ENCODE measurements at regions not wholly inside any gene's neighbourhood (a gene's known extent, or its start where the extent isn't known, plus 50 kb on each side); places are given as distances from the start of the nearest gene placed in this dataset.

- H3K4me3 Mint-ChIP-seq: no peak overlapping the region
- peaks cover 9% of the 10 kb centered on the region for H3K27me3 Mint-ChIP-seq (ENCODE audit: low read depth, poor library complexity)
- TF ChIP-seq, protein P1, sequence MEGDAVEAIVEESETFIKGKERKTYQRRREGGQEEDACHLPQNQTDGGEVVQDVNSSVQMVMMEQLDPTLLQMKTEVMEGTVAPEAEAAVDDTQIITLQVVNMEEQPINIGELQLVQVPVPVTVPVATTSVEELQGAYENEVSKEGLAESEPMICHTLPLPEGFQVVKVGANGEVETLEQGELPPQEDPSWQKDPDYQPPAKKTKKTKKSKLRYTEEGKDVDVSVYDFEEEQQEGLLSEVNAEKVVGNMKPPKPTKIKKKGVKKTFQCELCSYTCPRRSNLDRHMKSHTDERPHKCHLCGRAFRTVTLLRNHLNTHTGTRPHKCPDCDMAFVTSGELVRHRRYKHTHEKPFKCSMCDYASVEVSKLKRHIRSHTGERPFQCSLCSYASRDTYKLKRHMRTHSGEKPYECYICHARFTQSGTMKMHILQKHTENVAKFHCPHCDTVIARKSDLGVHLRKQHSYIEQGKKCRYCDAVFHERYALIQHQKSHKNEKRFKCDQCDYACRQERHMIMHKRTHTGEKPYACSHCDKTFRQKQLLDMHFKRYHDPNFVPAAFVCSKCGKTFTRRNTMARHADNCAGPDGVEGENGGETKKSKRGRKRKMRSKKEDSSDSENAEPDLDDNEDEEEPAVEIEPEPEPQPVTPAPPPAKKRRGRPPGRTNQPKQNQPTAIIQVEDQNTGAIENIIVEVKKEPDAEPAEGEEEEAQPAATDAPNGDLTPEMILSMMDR (IDR thresholded peaks at IDR 0.05): no peak
- no peak for DNase-seq
- no peaks in the 10 kb centered on the region for H3K9me3 Mint-ChIP-seq
- H3K27ac Mint-ChIP-seq: no peak overlapping the region
- no peaks in the 10 kb centered on the region for H3K36me3 Mint-ChIP-seq (ENCODE audit: low read depth)
- no peaks in the 10 kb centered on the region for H3K4me1 Mint-ChIP-seq
Measured at GRCh38 chr12:91333966-91334365, 151.3 kb upstream of the DCN start.

- peaks cover 9% of the 10 kb centered on the region for H3K27me3 Mint-ChIP-seq (ENCODE audit: low read depth, poor library complexity)
- no peak overlapping the region for H3K27ac Mint-ChIP-seq
- DNase-seq: no peak
- no peaks in the 10 kb centered on the region for H3K4me1 Mint-ChIP-seq
- TF ChIP-seq, protein P1 (IDR thresholded peaks at IDR 0.05): no peak
- no peaks in the 10 kb centered on the region for H3K9me3 Mint-ChIP-seq
- H3K4me3 Mint-ChIP-seq: no peak overlapping the region
- no peaks in the 10 kb centered on the region for H3K36me3 Mint-ChIP-seq (ENCODE audit: low read depth)
Measured at GRCh38 chr12:91332302-91332701, 149.7 kb upstream of the DCN start.

- Mint-ChIP-seq H3K27ac (no peak overlapping the region), H3K9me3 (no peaks in the 10 kb centered on the region), H3K27me3 (ENCODE audit: low read depth, poor library complexity) (peaks cover 9% of the 10 kb centered on the region), H3K36me3 (ENCODE audit: low read depth) (no peaks in the 10 kb centered on the region), H3K4me1 (no peaks in the 10 kb centered on the region), H3K4me3 (no peak overlapping the region)
- no peak for DNase-seq
- TF ChIP-seq, protein P1 (IDR thresholded peaks at IDR 0.05): no peak
Measured at GRCh38 chr12:91331371-91331770, 148.8 kb upstream of the DCN start.

DNA sequence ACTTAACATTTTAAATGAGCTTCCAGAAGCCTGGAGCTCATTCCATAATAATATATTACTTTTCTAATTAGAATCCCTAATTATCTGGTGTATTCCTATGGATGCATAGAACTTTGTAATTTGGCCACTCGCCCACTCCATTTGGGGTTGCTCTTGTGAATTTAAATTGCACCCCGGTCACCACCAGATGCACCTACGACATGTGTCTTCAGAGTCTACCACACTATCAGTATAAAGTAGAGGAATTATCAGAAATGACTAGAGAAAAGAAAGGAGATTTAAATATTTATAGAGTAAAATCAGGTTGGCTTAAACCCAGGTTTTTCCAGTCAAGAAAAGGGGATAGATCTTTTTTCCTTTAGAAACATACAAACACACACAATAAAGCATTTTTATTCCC, 145.8 kb upstream of the DCN start:
- TF ChIP-seq, protein P1 (IDR thresholded peaks at IDR 0.05): no peak
- DNase-seq: no peak
- Mint-ChIP-seq H3K36me3 (ENCODE audit: low read depth) (no peaks in the 10 kb centered on the region), H3K9me3 (no peaks in the 10 kb centered on the region), H3K27ac (no peak overlapping the region), H3K27me3 (ENCODE audit: low read depth, poor library complexity) (peaks cover 5% of the 10 kb centered on the region), H3K4me3 (no peak overlapping the region), H3K4me1 (no peaks in the 10 kb centered on the region)

GRCh38 chr12:91327889-91328288, 145.3 kb upstream of the DCN start:
- Mint-ChIP-seq H3K9me3 (no peaks in the 10 kb centered on the region), H3K27ac (no peak overlapping the region), H3K4me1 (no peaks in the 10 kb centered on the region), H3K27me3 (ENCODE audit: low read depth, poor library complexity) (peaks cover 5% of the 10 kb centered on the region), H3K36me3 (ENCODE audit: low read depth) (no peaks in the 10 kb centered on the region), H3K4me3 (no peak overlapping the region)
- TF ChIP-seq, protein P1 (IDR thresholded peaks at IDR 0.05): no peak
- no peak for DNase-seq

DNA sequence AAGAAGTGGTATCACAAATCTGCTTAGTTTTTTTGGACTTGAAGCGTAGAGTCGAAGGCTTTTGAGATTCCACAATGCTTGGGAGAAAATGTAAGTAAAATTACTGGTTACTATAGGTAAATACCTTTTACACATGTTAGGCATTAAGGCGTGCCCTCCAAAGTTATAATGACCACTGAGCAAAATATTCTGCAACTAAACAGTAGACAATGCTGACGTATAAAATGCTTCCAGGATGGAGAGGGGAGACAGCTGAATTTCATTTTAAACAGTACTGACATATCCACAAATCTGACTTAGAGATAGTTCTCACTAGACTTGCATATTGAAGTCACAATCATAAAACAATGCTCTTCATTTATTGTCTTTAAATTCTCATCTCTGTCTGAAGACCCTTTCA, 144.5 kb upstream of the DCN start:
- no peak for DNase-seq
- H3K4me3 Mint-ChIP-seq: no peak overlapping the region
- H3K27ac Mint-ChIP-seq: no peak overlapping the region
- no peaks in the 10 kb centered on the region for H3K4me1 Mint-ChIP-seq
- H3K9me3 Mint-ChIP-seq: no peaks in the 10 kb centered on the region
- peaks cover 5% of the 10 kb centered on the region for H3K27me3 Mint-ChIP-seq (ENCODE audit: low read depth, poor library complexity)
- TF ChIP-seq, protein P1 (IDR thresholded peaks at IDR 0.05): no peak
- H3K36me3 Mint-ChIP-seq (ENCODE audit: low read depth): no peaks in the 10 kb centered on the region

Measured in nephron progenitor cell (in vitro differentiated cells).